ENCODE measurements at regions not wholly inside any gene's neighbourhood (a gene's known extent, or its start where the extent isn't known, plus 50 kb on each side); places are given as distances from the start of the nearest gene placed in this dataset.

- DNase-seq (ENCODE audit: low read depth, low spot score) = no peak
- Mint-ChIP-seq H3K27ac (ENCODE audit: unreplicated experiment) (no peak overlapping the region), H3K36me3 (ENCODE audit: low read depth) (no peaks in the 10 kb centered on the region), H3K9me3 (no peaks in the 10 kb centered on the region), H3K27me3 (ENCODE audit: low read depth) (peaks cover 64% of the 10 kb centered on the region), H3K4me3 (no peak overlapping the region), H3K4me1 (no peaks in the 10 kb centered on the region)
- no peak for TF ChIP-seq CTCF (conservative IDR thresholded peaks at IDR 0.05)
These were observed 331.8 kb downstream of the MTX2 start for GRCh38 chr2:176601066-176601465.

DNA sequence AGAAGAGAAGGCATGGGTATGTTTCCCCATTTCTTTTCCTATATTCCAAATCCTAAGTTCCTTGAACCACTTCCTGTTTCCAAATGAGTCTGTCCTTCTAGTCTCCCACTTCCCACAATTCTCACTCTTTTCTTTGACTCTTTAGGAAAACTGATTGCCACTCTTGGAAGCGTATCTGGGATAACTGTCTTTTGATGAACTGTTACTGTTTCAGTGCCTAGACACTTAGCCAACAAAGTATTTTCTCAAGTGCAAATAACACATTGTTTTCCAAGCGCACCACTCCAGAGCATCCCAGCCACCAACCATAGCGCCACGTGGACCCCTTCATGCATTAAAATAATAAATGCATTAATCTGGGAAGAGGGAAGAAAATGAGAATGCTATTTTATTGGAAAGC lies 342.8 kb downstream of the MTX2 start:
- DNase-seq (ENCODE audit: low read depth, low spot score) = no peak
- Mint-ChIP-seq H3K4me3 (no peak overlapping the region), H3K9me3 (peaks cover 2% of the 10 kb centered on the region), H3K36me3 (ENCODE audit: low read depth) (no peaks in the 10 kb centered on the region), H3K27me3 (ENCODE audit: low read depth) (peaks cover 56% of the 10 kb centered on the region), H3K27ac (ENCODE audit: unreplicated experiment) (no peak overlapping the region), H3K4me1 (no peaks in the 10 kb centered on the region)
- no peak for TF ChIP-seq CTCF (conservative IDR thresholded peaks at IDR 0.05)

DNA sequence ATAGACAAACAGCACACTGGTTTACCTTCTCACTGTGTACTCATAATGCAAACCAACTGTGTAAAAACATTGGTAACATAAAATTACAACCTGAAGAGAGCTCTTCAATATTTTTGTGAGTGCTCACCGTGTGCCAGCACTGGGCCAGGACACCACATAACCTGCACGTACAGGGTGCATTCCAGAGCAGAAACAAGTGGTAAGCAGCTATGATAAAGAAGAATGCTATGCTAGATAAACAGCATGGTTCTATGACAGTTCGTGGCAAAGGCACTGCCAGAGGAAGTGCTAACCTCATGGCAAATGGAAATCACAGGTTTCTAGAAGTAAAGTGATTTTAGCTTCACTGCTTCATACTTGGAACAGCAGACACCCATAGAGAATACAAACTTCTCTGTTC lies 343.5 kb downstream of the MTX2 start:
- Mint-ChIP-seq H3K4me1 (no peaks in the 10 kb centered on the region), H3K9me3 (peaks cover 2% of the 10 kb centered on the region)

GRCh38 chr2:176613323-176613987 lies 344.2 kb downstream of the MTX2 start:
- Mint-ChIP-seq H3K27me3 (ENCODE audit: low read depth) (peaks cover 51% of the 10 kb centered on the region), H3K4me1 (no peaks in the 10 kb centered on the region), H3K9me3 (peaks cover 2% of the 10 kb centered on the region), H3K27ac (ENCODE audit: unreplicated experiment) (no peak overlapping the region), H3K36me3 (ENCODE audit: low read depth) (no peaks in the 10 kb centered on the region), H3K4me3 (no peak overlapping the region)
- DNase-seq (ENCODE audit: low read depth, low spot score) = no peak
- no peak for TF ChIP-seq CTCF (conservative IDR thresholded peaks at IDR 0.05)

More for the DNA sequence above, 343.5 kb downstream of the MTX2 start:
- no peaks in the 10 kb centered on the region for H3K36me3 Mint-ChIP-seq (ENCODE audit: low read depth)
- no peak overlapping the region for H3K27ac Mint-ChIP-seq (ENCODE audit: unreplicated experiment)
- no peak overlapping the region for H3K4me3 Mint-ChIP-seq
- no peak for DNase-seq (ENCODE audit: low read depth, low spot score)
- H3K27me3 Mint-ChIP-seq (ENCODE audit: low read depth) = peaks cover 53% of the 10 kb centered on the region
- no peak for TF ChIP-seq CTCF (conservative IDR thresholded peaks at IDR 0.05)

DNA sequence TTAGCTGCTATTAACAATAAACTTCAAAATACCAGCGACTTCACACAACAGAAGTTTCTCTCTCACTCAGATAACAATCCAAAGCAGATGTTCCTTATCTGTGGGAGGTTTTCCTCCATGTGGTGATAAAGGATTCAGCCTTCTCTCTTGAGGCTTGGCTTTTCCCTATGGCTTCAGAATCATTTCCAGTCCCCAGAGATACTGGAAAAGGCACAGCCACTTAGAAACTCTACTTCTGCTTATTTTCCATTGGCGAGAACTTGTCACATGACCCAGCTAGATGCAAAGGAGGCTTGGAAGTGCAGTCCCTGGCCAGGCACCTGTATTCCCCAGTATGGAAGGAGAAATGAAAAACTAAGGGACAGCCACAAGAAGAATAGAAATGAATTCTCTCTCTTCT lies 344.8 kb downstream of the MTX2 start:
- Mint-ChIP-seq H3K27me3 (ENCODE audit: low read depth) (peaks cover 53% of the 10 kb centered on the region), H3K27ac (ENCODE audit: unreplicated experiment) (no peak overlapping the region), H3K9me3 (peaks cover 2% of the 10 kb centered on the region), H3K36me3 (ENCODE audit: low read depth) (no peaks in the 10 kb centered on the region), H3K4me1 (no peaks in the 10 kb centered on the region), H3K4me3 (no peak overlapping the region)
- TF ChIP-seq CTCF (conservative IDR thresholded peaks at IDR 0.05) = no peak
- no peak for DNase-seq (ENCODE audit: low read depth, low spot score)

All from neural crest cell (in vitro differentiated cells).